CD4-positive, alpha-beta T cell treated with Interleukin-6 for 4 hours (primary cell): ENCODE measurements at regions not wholly inside any gene's neighbourhood (a gene's known extent, or its start where the extent isn't known, plus 50 kb on each side); places are given as distances from the start of the nearest gene placed in this dataset.
"Not testable (repeated sequence)": the region's sequence is repeated elsewhere in the genome, so short reads cannot be mapped to it uniquely, and the experiment has no call there.

Experiments used
- DNase-seq: peaks from one replicate; pipeline ENCODE4 v3.0.0-alpha.2; 2020; ENCODE audit warnings: mixed read lengths

DNA sequence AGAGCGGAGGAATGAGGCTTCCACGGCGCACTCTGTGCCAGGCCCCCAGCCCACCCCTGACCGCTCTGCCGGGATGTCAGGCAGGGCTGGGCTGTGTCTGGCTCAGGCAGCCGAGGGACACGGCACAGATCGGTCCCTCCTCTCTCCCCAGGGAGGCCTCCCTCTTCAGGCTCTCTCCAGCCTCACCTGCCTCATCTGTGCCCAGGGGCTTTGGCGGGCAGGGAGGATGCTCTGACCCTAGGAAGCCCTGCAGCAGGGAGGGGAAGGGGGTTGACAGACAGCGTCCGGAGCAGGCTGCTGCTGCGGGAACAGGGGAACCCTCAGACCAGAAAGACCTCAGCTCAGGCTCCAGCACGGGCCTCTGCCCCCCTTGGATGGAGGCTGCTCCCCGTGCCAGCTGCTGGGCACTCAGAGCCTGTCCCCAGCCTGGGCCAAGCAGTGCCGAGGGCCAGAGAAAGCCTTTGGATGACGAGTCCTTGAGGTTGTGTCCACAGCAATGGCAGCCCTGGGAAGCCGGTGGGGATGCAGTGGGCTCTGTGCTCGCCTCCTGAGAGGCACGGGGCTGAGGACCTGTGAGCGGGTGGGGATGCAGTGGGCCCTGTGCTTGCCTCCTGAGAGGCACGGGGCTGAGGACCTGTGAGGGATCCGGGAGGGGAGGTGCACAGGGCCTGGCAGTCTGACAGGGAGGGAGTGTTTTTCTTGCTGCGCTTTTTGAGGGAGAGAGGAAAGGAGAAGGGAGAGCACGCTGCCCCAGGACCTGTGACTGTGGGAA, 66.9 kb downstream of the FOXL3 start:
- no peak for DNase-seq

DNA sequence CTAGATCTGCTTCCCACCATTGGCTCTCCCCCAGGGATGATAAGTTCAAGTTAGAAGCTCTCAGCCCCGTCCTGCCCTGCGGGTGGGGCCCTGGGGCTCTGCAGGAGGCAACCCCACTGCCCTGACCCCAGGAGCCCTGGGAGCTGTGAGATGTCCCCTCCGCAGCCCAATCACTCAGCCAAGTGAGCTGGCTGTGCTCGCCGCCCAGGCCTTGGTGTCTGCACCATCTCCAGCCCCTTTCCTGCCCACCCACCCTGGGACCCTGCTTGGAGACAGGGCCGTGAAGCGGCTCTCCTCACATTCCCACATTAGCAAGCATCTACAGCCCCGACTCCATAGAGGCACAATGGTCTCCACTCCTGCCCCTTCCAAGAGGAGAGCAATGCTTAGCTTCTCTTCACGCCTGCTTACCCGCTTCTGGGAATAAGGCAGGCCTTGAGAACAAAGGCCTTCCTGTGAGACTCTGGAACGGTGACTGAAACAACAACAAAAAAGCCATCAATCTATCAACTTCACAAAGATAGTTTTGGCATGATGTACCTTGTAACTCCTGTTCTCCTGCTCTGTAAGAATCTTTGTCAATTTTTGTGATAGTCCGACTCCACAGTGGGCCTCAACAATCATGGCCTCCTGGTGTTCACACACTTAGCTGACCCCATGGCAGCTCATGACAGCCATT, 67.7 kb downstream of the FOXL3 start:
- DNase-seq, result no peak

DNA sequence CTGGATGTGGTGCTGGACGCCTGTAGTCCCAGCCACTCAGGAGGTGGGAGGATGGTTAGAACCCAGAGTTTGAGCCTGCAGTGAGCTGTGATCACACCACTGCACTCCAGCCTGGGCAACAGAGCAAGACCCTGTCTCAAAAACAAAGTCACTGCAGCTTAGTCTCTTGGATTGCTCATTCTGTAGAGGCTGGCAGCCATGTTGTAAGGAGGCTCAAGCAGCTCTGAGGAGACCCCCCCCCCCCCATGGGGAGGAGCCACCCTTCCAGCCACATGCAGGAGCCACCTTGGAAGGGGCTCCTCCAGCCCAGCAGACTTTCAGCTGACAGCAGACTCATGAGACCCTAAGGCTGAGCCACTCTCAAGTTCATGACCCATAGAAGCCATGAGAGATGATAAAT, 68.4 kb downstream of the FOXL3 start:
- no peak for DNase-seq

DNA sequence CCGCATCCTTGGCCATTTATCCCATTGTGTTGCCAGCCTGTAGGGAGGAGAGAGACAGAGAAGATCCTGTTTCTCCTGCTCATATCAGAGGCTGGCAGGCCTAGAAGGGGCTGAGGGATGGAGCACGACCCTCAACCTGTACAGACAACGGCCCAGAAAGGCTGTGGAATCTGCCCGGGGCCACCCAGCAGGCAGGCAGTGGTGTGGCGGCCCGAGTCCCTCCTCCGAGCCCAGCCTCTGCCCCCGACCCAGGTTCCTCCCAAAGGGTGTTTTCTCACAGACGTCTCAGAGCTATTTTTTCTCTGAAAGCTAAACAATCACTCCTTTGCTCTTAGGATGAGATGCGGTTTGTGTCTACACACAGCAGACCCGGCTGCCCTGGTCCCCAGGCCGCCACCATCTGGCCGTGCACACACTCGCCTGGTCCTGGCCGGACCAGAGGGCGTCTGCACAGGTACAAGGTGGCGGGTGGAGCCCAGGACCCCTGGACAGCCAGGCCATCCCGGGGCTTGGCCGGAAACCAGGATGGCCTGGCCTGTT, 69.3 kb downstream of the FOXL3 start:
- no peak for DNase-seq

DNA sequence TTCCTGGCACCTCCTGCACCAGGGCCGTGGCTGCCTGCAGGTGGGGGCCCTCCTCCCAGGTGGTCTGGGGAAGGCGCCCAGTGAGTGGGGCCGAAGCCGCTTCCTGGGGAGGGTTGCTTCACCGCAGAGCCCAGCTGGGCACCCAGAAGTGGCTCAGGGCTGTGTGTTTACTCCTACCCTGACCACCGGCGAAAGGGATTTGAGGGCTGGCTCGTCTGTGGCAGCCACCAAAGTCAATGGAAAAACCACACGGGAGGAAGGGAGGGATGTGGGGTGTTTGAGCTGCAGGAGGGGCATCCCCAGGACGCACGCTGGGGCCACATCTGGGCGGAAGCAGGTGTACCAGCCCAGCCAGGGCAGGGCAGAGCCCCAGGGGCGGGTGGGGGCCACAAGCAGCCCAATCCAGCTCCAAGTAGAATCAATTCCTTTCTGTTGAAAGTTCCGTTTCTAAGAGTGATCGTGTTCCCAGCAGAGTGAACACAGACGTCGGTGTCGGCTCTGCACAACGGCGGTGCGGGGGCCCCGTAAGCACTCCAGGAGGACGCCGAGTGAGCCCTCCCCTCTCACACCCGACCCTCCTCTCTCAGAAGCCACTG, 69.9 kb downstream of the FOXL3 start:
- peak; percentile 43 for DNase-seq

DNA sequence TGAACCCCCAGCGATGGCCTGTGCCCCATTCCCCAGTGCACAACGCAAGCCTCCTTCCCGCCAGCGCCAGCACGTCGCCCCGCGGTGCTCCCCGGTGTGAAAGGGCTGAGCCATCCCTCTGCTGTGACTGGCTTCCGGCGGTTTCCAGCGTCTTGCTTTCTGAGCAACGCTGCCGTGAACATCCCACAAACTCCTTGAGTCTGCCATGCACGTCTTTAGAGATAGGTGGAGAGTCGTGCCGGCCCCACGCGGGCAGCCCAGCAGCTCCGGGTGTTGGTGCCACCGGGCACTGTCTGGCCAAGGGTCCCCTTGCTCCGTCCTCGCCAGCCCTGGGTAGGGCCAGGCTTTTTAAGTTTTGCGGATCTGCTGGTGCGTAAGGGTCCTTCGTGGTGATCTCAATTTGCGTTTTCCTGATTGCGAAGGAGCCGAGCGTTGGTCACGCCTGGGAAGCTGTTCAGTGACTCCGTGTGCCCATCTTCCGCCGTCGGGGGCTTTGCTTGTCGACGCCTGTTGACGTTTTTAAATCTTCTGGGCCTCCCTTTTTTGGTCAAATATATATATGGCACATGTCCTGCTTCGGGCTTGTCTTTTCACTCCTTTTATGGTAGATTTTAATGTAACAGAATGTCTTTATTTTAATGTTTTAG, 70.6 kb downstream of the FOXL3 start:
- DNase-seq, result peak; percentile 68

DNA sequence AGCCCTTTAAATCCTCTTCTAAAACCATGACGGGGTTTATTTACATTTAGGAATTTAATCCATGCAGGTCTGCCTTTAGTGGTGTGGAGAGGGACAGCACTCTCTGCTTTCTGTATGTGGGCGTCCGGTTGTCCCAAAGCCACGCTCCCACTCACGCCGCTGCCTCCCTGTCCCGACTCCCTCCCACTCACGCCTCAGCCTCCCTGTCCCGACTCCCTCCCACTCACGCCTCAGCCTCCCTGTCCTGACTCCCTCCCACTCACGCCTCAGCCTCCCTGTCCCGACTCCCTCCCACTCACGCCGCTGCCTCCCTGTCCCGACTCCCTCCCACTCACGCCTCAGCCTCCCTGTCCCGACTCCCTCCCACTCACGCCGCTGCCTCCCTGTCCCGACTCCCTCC, 71.2 kb downstream of the FOXL3 start:
- not testable (repeated sequence) for DNase-seq

DNA sequence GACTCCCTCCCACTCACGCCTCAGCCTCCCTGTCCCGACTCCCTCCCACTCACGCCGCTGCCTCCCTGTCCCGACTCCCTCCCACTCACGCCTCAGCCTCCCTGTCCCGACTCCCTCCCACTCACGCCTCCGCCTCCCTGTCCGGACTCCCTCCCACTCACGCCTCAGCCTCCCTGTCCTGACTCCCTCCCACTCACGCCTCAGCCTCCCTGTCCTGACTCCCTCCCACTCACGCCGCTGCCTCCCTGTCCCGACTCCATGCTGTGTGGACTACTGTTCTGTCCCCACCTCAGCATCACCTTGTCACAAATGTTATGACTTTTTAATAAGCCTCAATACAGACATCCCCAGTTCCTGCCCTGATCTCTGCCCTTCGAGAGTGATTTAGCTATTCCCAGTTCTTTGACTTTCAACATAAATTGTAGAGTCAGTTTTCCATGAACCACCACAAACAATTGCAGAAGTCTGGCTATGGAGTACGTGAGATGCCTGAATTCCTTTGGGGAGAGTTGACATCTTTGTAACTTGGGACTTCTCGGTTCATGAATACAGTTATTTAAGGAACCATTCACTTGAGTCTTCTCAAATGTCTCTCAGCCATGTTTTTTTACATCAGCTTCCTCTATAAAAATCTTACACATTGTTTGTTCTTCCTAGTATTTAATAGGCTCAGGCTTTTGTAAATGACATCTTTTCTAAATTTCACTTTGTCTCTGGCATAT, 71.9 kb downstream of the FOXL3 start:
- DNase-seq, result no peak

DNA sequence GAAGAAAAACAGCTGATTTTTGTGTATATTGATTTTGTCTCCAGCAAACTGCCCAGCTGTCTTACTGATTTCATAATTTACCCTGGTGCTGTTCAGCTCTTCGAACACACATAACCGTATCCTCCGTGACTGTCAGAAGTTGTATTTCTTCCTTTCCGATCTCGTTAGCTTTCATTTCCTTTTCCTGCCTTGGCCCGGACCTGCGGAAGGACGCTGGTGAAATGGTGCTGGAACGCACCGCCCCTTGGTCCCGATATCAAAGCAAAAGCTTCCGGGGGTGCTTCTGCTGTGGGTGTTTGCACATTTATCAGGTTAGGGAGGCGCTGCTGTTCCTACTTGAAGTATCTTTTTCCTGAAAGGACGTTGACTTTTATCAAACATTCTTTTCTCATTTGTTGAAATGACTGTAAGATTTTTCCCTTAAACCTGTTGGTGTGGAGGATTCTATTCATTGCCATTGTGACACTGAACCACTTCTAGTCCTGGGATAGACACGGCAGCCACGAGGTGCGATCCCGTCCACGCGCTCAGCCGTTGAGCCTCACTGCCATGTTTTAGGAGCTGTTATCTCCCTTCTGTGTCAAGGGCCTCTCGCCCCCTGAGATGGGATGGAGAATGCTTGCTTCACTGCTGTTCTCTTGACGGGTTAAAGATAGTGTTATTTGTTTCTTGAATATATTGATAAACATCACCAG, 72.6 kb downstream of the FOXL3 start:
- peak; percentile 79 for DNase-seq

DNA sequence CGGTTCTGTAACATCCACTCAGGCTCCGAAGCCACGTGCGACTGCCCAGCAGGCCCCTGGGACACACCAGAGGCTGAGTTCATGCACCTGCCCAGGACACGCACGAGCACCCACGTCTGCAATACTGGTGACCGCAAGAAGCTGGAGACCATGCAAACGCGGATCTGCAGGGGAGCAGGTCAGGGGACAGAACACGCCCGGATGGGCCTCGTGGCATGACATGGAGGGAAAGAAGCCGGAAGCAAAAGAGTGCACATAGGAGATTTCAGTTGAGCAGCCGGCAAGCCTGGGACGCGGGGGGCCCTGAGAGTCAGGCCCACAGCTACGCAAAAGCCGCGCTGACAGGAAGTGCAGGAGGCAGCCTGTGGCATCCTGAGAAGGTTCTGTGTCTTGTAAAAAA, 73.7 kb downstream of the FOXL3 start:
- DNase-seq, result peak; percentile 75

DNA sequence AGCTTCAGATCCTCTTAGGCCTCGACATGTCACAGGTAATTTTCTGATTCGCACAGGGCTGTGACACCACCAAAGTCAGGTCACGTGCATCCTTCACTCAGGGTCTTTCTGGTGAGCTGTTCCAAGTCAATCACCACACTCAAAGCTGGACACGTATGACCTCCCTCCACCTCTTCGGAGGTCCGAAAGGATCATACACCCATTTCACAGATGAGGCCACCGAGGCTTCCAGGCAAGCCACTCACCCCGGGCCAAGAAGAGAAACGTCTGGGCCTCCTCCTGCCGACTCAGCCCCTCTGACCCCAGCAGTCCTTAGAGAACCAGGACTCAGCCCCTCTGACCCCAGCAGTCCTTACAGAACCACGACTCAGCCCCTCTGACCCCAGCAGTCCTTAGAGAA, 74.6 kb downstream of the FOXL3 start:
- no peak for DNase-seq

DNA sequence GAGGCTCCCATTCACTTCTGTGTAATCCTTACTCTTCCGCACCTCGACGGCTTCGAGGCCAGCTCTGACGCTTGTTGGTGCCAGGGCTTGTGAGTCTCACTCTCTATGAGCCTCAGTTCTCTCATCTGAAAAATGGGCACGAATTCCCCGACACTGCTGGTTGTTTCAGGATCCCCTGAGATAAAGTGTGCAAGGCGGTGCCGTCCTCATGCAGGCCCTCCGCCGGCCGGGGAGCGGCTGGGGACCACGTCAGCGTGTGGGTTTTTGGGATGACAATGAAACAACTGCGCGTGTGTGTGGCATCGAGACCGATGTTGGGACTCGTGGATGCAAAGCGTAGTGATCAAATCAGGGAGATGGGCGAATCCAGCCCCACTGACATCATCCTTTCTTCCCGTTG, 75.6 kb downstream of the FOXL3 start:
- DNase-seq, result no peak

DNA sequence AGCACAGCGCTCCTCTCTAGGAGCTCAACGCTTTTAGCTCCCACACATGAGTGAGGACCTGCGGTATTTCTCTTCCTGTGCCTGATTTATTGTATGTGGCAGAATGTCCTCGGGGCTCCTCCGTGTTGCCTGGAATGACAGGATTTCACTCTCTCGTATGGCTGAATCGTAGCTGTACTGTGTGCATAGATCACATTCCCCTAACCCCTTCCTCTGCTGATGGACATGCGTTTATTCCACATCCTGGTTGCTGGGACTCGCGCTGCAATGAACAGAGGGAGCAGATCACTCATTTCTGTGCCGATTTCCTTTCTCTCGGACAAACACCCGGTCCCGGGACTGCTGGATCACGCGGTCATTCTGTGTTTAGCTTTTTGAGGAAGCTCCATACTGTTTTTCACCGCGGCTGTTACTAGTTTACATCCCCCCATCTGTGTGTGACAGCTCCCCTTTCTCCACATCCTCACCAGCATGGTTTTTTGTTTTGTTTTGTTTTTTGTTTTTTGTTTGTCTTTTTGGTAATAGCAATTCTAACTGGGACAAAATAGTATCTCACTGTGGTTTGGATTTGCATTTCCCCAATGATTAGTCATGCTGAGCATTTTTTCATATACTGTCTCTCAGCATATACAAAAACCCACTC, 76.3 kb downstream of the FOXL3 start:
- DNase-seq, result peak; percentile 19

DNA sequence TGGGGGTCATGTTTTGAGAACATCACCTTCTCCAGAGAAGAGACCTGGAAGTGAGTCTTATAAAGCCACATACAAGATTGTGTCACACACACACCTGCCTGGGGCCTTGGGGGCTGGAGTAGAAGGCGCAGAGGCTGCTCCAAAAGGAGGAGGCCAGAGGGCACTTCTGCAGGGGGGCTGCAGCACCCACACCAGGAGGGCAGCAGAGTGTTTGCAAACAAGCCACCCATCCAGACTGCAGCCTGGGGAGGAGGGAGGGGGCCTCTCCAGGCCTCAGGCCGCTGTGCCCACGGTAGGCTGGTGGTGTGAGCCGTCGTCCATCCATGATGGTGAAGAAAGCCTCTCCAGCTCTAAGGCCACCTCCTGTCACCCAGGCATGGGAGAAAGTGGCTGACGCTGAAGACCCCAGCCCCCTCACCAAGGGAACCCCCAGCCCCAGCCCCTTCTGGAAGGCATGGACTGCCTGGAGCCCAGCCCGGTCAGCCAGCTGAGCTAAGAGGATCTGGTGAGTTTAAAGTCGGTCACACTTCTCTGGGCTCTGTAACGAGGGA, 77.5 kb downstream of the FOXL3 start:
- no peak for DNase-seq

DNA sequence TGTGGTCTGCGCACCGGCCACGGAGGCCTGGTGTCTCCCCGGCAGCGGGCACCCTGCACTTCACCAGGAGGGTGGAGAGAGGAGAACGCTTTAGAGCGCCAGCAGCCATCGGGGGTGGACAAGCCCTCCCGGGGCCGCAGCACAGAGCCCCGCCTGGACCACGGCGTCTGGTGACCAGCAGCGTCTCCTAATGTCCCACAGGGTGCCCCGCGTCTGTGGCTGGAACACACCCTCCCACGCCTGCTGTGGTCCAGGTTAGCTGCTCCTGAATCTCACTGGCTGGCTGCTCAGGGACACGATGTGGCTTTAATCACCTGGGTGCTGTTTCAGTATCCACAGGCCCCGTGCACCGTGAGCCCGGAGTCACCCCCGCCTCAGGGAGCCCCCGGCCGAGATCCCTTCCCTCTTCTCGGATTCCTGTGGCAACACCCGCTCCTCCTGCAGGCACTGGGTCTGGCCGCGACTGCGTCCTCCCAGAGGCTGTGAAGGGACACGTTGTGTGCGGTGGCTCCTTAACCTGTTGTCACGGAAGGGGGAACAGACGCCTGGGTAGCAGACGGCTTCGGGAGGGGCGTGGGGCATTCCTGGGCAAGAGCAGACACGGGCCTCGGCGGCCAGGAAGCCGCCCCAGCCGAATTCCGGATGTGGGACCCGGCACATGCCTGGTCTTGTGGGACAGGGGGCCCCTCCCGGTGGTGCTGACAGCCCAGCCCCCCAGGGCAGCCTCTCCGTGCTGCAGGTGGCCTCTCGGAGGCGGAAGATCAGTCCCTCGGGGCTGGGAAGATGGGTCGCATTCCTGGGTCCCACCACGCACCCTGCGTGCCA, 78.9 kb downstream of the FOXL3 start:
- DNase-seq, result peak; percentile 1

DNA sequence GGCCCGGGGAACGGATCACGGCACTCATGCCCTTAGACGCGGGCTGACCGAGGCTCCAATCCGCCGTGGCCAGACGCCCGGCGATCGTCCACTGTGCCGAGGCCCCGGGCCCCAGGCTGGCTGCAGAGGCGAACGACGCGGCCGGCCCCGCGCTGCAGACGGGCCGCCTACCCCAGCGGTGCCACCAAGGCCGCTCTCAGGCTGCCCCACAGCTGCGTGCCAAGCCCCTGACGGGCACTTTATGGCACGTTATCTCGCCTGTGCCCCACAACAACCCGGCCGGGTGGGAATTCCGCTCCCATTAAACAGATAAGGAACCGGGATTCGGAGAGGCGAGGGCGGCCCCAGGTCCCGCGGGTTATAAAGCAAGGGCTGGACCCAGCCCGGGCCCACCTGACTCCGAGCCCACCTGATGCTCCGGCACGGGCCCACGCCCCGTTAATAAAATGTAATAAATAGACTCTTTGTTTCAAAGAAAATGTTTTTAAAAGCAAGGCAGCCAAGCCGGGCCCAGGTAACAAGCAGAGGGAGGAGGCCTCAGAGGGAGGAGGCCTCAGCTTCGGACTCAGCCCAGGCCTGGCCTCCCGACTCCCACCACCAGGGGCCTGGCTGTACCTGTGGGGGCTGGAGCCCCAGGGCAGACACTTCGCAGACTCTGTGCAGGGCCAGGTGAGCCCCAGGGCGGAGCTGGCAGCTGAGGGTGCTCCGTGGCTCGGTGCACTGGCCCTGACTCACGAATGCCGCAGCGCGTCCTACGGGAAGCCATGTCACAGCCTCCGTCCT, 79.7 kb downstream of the FOXL3 start:
- peak; percentile 1 for DNase-seq

DNA sequence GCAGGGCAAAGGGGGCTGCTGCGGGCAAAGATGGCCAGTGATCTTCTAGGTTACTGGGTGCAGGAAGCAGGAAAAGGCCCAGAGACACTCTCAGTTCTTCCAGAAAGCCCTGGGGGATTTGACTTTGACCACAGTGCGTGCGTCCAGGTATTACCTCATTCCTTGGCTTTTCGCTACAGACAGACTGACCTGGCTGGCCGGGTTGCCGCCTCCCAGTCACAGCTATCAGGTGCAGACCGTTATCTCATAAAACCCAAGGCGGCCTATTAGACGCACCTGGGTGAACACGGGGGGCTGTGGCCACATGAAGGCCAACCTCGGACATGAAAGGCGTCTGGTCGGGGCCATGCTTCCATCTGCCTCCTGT, 80.3 kb downstream of the FOXL3 start:
- DNase-seq, result peak; percentile 0

DNA sequence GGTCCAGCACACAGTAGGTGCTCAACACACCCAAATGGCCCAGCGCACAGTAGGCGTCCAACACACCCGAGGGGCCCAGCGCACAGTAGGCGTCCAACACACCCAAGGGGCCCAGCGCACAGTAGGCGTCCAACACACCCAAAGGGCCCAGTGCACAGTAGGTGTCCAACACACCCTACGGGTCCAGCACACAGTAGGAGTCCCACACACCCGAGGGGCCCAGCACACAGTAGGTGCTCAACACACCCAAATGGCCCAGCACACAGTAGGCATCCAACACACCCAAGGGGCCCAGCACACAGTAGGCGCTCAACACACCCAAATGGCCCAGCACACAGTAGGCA, 80.8 kb downstream of the FOXL3 start:
- peak; percentile 0 for DNase-seq

DNA sequence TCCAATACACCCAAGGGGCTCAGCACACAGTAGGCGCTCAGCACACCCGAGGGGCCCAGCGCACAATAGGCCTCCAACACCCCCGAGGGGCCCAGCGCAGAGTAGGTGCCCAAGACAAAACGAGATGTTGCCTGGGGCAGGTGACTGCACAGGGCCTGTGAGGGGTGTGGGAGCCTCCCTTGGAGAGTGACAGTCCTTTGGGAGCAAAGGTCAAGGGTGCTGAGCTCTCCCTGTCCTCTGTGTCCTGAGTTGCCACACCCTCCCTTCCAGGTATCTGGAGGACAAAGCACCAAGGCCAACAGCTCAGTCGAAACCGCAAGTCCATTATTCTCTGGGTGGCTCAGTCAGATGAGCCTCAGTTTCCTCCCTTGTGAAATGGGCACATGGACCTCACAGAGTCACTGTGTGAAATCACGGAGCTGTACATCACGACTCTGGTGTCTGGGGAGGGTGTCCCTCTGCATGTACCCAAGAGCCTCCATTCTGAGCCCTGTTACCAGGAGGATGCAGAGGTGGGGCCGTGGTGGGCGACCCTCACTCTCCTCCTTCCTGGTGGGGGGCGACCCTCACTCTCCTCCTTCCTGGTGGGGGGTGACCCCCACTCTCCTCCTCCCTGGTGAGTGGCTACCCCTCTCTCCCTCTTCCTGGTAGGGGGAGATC, 81.3 kb downstream of the FOXL3 start:
- DNase-seq, result peak; percentile 1
